NCI-H526 treated with DMSO at 0.1 percent for 48 hours (cell line): ENCODE measurements at regions not wholly inside any gene's neighbourhood (a gene's known extent, or its start where the extent isn't known, plus 50 kb on each side); places are given as distances from the start of the nearest gene placed in this dataset.

Experiments
- DNase-seq: peaks from one replicate; lab custom pipeline; 2025; lab: John Stamatoyannopoulos, UW

- DNase-seq: no peak
These were observed 181.5 kb downstream of the IRX2 start for GRCh38 chr5:2569774-2570542.

- DNase-seq: no peak
These were observed 182.3 kb downstream of the IRX2 start for GRCh38 chr5:2569176-2569575.

GRCh38 chr5:2566284-2566683 is 185.2 kb downstream of the IRX2 start:
- no peak for DNase-seq

- DNase-seq: no peak
These were observed 186.3 kb downstream of the IRX2 start for GRCh38 chr5:2565147-2565546.

- DNase-seq: no peak
These were observed 188.4 kb downstream of the IRX2 start for GRCh38 chr5:2563046-2563445.

GRCh38 chr5:2562036-2562435 is 189.4 kb downstream of the IRX2 start:
- DNase-seq: no peak

GRCh38 chr5:2560435-2560834 is 191.0 kb downstream of the IRX2 start:
- no peak for DNase-seq

- no peak for DNase-seq
These were observed 194.0 kb downstream of the IRX2 start for GRCh38 chr5:2557435-2557834.

- DNase-seq: no peak
These were observed 195.0 kb downstream of the IRX2 start for GRCh38 chr5:2556375-2556966.

GRCh38 chr5:2553611-2554010 is 197.9 kb downstream of the IRX2 start:
- no peak for DNase-seq

GRCh38 chr5:2550509-2550908 is 201.0 kb downstream of the IRX2 start:
- DNase-seq: no peak

GRCh38 chr5:2549900-2550299 is 201.6 kb downstream of the IRX2 start:
- no peak for DNase-seq

GRCh38 chr5:2549354-2549753 is 202.1 kb downstream of the IRX2 start:
- no peak for DNase-seq

GRCh38 chr5:2546938-2547337 is 204.5 kb downstream of the IRX2 start:
- DNase-seq: no peak

GRCh38 chr5:2544003-2544402 is 207.5 kb downstream of the IRX2 start:
- no peak for DNase-seq

GRCh38 chr5:2542821-2543220 is 208.7 kb downstream of the IRX2 start:
- DNase-seq: no peak

GRCh38 chr5:2542026-2542425 is 209.5 kb downstream of the IRX2 start:
- DNase-seq: no peak

GRCh38 chr5:2538169-2538568 is 213.3 kb downstream of the IRX2 start:
- DNase-seq: no peak

GRCh38 chr5:2537378-2538145 is 213.9 kb downstream of the IRX2 start:
- DNase-seq: no peak

GRCh38 chr5:2536632-2537377 is 214.7 kb downstream of the IRX2 start:
- DNase-seq: no peak

- no peak for DNase-seq
These were observed 216.5 kb downstream of the IRX2 start for GRCh38 chr5:2534970-2535369.

GRCh38 chr5:2534251-2534650 is 217.2 kb downstream of the IRX2 start:
- no peak for DNase-seq
